Spleen (tissue), 7 donors: ENCODE measurements at regions not wholly inside any gene's neighbourhood (a gene's known extent, or its start where the extent isn't known, plus 50 kb on each side); places are given as distances from the start of the nearest gene placed in this dataset.

Experiments used
- CTCF ChIP-seq, 11 experiments: fragments of 200-600 bp in 7 of 11; fragments of 450-650 bp in 4 of 11; sonication (generic) in 4 of 11; IDR thresholded peaks in 8 of 11; conservative IDR thresholded peaks in 3 of 11; 1 replicate in 7 of 11; 2 replicates in 4 of 11; pipeline versions ENCODE4 v1.4.0 to v1.8.0; 2016 to 2021; ENCODE audit warnings: antibody characterized with exemption in 11 of 11, inconsistent platforms in 4 of 11, mild to moderate bottlenecking in 1 of 11
- POLR2A ChIP-seq, 3 donors: fragments of 450-650 bp; IDR thresholded peaks; one replicate each; pipeline ENCODE4 v1.5.1; 2017; ENCODE audit warnings: antibody characterized with exemption in 3 of 3, mild to moderate bottlenecking in 1 of 3
- donor health status: DM: no; HTN: no; CAD: no; lungs with moderate emphysema.
- donor health status: DM: no; HTN: no; CAD: no.
- donor health status: DM: no; HTN: no; CAD: no.

GRCh38 chr20:19821606-19822005 is 63.5 kb downstream of the RIN2 start:
- TF ChIP-seq CTCF (IDR thresholded peaks at IDR 0.05 in 8 of 11, conservative IDR thresholded peaks at IDR 0.05 in 3 of 11) (no peak), POLR2A (IDR thresholded peaks at IDR 0.05) (no peak)
